PC-3 (cell line): ENCODE measurements at regions not wholly inside any gene's neighbourhood (a gene's known extent, or its start where the extent isn't known, plus 50 kb on each side); places are given as distances from the start of the nearest gene placed in this dataset.

ENCODE experiments used
- ATAC-seq: fragments of 200-7000 bp; cut with Tn5 transposase; 2 replicates; pipeline ENCODE4 v1.9.1; 2020; ENCODE audit warnings: mild to moderate bottlenecking, moderate library complexity
- BruUV-seq: library from RNA; stranded (reverse); fragments of 400-500 nt; replicated peaks from 2 replicates; lab custom pipeline; 2021; lab: Mats Ljungman, UMichigan
- CTCF ChIA-PET: fragments of 300-600 bp; sonication (Branson Sonifier 250); formaldehyde crosslinking; loops from one replicate; lab custom pipeline; 2022; ENCODE audit warnings: antibody characterized with exemption; lab: Charles Lee
- POLR2A ChIA-PET: fragments of 300-600 bp; sonication (Branson Sonifier 250); formaldehyde crosslinking; loops from one replicate; lab custom pipeline; 2022; ENCODE audit warnings: antibody characterized with exemption; ENCODE audit not compliant: unreplicated experiment; lab: Charles Lee
- DNase-seq: peaks from one replicate; pipeline ENCODE4 v3.0.0-alpha.2; 2015
- H2AFZ ChIP-seq: fragments of 300-600 bp; sonication (generic); 2 replicates; pipeline ENCODE4 v1.6.0; 2016; ENCODE audit warnings: antibody characterized with exemption, low read length
- H3F3A ChIP-seq: fragments of 300-600 bp; sonication (generic); one replicate; pipeline ENCODE4 v1.6.0; 2017; ENCODE audit warnings: antibody characterized with exemption, low read length, control low read depth, mild to moderate bottlenecking; ENCODE audit not compliant: unreplicated experiment
- H3K27ac ChIP-seq: fragments of 300-600 bp; sonication (generic); 2 replicates; pipeline ENCODE4 v1.5.1; 2016; ENCODE audit warnings: mild to moderate bottlenecking, low read length
- H3K27me3 ChIP-seq: fragments of 300-600 bp; sonication (generic); 2 replicates; pipeline ENCODE4 v1.6.1; 2016; ENCODE audit warnings: low read length, mixed read lengths
- H3K36me3 ChIP-seq: fragments of 300-600 bp; sonication (generic); 2 replicates; pipeline ENCODE4 v1.6.1; 2016; ENCODE audit warnings: low read depth, mixed run types, low read length, mixed read lengths
- H3K4me1 ChIP-seq: fragments of 300-600 bp; sonication (generic); 2 replicates; pipeline ENCODE4 v1.5.1; 2016; ENCODE audit warnings: low read length; ENCODE audit not compliant: insufficient read depth
- H3K4me2 ChIP-seq: fragments of 300-600 bp; sonication (generic); 2 replicates; pipeline ENCODE4 v1.6.0; 2016; ENCODE audit warnings: low read length
- H3K4me3 ChIP-seq: fragments of 300-600 bp; sonication (generic); 2 replicates; pipeline ENCODE4 v1.5.1; 2016; ENCODE audit warnings: mild to moderate bottlenecking, low read length, mixed read lengths
- H3K79me2 ChIP-seq: fragments of 300-600 bp; sonication (generic); 2 replicates; pipeline ENCODE4 v1.6.1; 2017; ENCODE audit warnings: low read length, mixed read lengths
- H3K9ac ChIP-seq: fragments of 300-600 bp; sonication (generic); 2 replicates; pipeline ENCODE4 v1.6.0; 2016; ENCODE audit warnings: mild to moderate bottlenecking, low read length
- H3K9me2 ChIP-seq: fragments of 300-600 bp; sonication (generic); replicated peaks from 2 replicates; pipeline ENCODE4 v1.6.1; 2016; ENCODE audit warnings: mixed run types, low read length, mixed read lengths
- H3K9me3 ChIP-seq: fragments of 300-600 bp; sonication (generic); 2 replicates; pipeline ENCODE4 v1.6.1; 2016; ENCODE audit warnings: low read length, mixed read lengths
- H4K20me1 ChIP-seq: fragments of 300-600 bp; sonication (generic); 2 replicates; pipeline ENCODE4 v1.6.1; 2016; ENCODE audit warnings: low read length, mixed read lengths
- EZH2 ChIP-seq: fragments of 300-600 bp; sonication (generic); IDR thresholded peaks from one replicate; pipeline ENCODE4 v1.6.1; 2017; ENCODE audit warnings: antibody characterized with exemption, mild to moderate bottlenecking, low read length; ENCODE audit not compliant: unreplicated experiment
- EZH2phosphoT487 ChIP-seq: fragments of 300-600 bp; sonication (generic); IDR thresholded peaks from 2 replicates; pipeline ENCODE4 v1.6.1; 2018; ENCODE audit warnings: mild to moderate bottlenecking, antibody characterized with exemption, low read length, borderline replicate concordance
- intact Hi-C: fragments of 100-400 bp; cut with micrococcal nuclease; formaldehyde crosslinking; loops from 2 replicates; pipeline ENCODE4 v1.9.0; 2023
- TF ChIP-seq, protein P1 (sequence below): fragments of 300-600 bp; sonication (generic); conservative IDR thresholded peaks from 2 replicates; pipeline ENCODE4 v1.5.1; 2017; ENCODE audit warnings: antibody characterized with exemption, low read depth, mild to moderate bottlenecking, low read length

DNA sequence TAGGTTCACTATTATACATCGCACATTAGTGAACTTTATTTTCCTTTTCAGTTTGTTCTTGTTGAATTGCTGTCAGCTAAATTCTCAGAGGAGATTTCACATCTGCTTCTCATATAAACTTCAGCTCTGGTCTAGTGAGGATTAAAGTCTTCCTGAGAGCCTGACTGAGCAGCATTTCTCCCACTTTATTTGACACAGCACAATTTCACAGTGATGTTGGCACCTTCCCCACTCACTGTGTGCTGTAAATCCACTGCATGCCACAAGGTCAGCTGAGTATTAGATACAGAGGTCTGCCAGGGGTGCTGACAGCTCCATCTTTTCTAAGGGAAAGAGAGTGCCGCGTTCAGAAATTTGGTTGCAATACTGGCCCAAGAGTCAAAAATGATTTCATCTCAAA lies 567.4 kb downstream of the PRR16 start:
- no peaks in the 10 kb centered on the region for H3K9me2 ChIP-seq

DNA sequence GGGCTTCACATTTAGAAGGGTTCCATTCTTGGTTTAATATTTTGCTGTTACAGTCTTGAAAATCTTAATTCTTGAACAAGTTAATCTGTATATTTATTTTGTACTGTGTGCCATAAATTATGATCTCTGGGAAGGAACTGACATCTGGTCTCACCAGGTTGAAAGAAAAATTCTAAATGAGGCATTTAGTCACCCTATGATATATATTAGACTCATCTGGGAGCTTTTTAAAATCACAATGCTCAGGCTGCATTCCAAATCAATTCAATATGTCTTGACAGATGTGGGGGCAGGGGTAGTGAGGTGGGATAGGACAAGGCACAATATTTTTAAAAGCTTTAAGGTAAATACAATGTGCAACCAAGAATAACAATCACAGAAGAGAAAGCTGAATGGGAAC lies 569.2 kb downstream of the PRR16 start:
- POLR2A ChIA-PET = no interaction called here
- Histone ChIP-seq H3K36me3 (no peaks in the 10 kb centered on the region), H3F3A (no peaks in the 10 kb centered on the region), H3K27ac (no peak overlapping the region), H4K20me1 (no peaks in the 10 kb centered on the region), H3K4me1 (no peaks in the 10 kb centered on the region), H3K9ac (no peak overlapping the region), H2AFZ (no peak overlapping the region), H3K4me3 (no peak overlapping the region), H3K79me2 (no peaks in the 10 kb centered on the region), H3K27me3 (no peaks in the 10 kb centered on the region), H3K9me3 (no peaks in the 10 kb centered on the region), H3K4me2 (no peak overlapping the region), H3K9me2 (no peaks in the 10 kb centered on the region)
- DNase-seq (no peak), ATAC-seq (no peak)
- intact Hi-C loops = no loop called here
- BruUV-seq = no TSS peak
- TF ChIP-seq, protein P1, sequence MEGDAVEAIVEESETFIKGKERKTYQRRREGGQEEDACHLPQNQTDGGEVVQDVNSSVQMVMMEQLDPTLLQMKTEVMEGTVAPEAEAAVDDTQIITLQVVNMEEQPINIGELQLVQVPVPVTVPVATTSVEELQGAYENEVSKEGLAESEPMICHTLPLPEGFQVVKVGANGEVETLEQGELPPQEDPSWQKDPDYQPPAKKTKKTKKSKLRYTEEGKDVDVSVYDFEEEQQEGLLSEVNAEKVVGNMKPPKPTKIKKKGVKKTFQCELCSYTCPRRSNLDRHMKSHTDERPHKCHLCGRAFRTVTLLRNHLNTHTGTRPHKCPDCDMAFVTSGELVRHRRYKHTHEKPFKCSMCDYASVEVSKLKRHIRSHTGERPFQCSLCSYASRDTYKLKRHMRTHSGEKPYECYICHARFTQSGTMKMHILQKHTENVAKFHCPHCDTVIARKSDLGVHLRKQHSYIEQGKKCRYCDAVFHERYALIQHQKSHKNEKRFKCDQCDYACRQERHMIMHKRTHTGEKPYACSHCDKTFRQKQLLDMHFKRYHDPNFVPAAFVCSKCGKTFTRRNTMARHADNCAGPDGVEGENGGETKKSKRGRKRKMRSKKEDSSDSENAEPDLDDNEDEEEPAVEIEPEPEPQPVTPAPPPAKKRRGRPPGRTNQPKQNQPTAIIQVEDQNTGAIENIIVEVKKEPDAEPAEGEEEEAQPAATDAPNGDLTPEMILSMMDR = no peak
- TF ChIP-seq EZH2 (no peak), EZH2phosphoT487 (no peak)
- CTCF ChIA-PET = no interaction called here

More for the DNA sequence above, 567.4 kb downstream of the PRR16 start:
- Histone ChIP-seq H3K27me3 (no peaks in the 10 kb centered on the region), H3K9ac (no peak overlapping the region), H3F3A (no peaks in the 10 kb centered on the region), H2AFZ (no peak overlapping the region), H3K4me2 (no peak overlapping the region), H3K36me3 (no peaks in the 10 kb centered on the region), H3K79me2 (no peaks in the 10 kb centered on the region), H4K20me1 (no peaks in the 10 kb centered on the region), H3K9me3 (no peaks in the 10 kb centered on the region), H3K27ac (no peak overlapping the region), H3K4me3 (no peak overlapping the region), H3K4me1 (no peaks in the 10 kb centered on the region)
- DNase-seq (no peak), ATAC-seq (no peak)
- no TSS peak for BruUV-seq
- POLR2A ChIA-PET = no interaction called here
- TF ChIP-seq, protein P1 = no peak
- no peak for TF ChIP-seq EZH2phosphoT487
- TF ChIP-seq EZH2 = no peak
- intact Hi-C loops = no loop called here
- CTCF ChIA-PET = no interaction called here

- Histone ChIP-seq H3F3A (no peaks in the 10 kb centered on the region), H3K27ac (no peak overlapping the region), H3K4me2 (no peak overlapping the region), H4K20me1 (no peaks in the 10 kb centered on the region), H3K9me2 (no peaks in the 10 kb centered on the region), H2AFZ (no peak overlapping the region), H3K9me3 (no peaks in the 10 kb centered on the region), H3K9ac (no peak overlapping the region), H3K4me3 (no peak overlapping the region), H3K4me1 (no peaks in the 10 kb centered on the region), H3K36me3 (no peaks in the 10 kb centered on the region), H3K27me3 (no peaks in the 10 kb centered on the region), H3K79me2 (no peaks in the 10 kb centered on the region)
- DNase-seq (no peak), ATAC-seq (no peak)
- no peak for TF ChIP-seq EZH2phosphoT487
- TF ChIP-seq, protein P1 = no peak
- TF ChIP-seq EZH2 = no peak
- ChIA-PET CTCF (no interaction called here), POLR2A (no interaction called here)
- intact Hi-C loops = no loop called here
- no TSS peak for BruUV-seq
Measured at GRCh38 chr5:121038438-121038837, 574.3 kb downstream of the PRR16 start.
